GM12865 (cell line): ENCODE measurements at regions not wholly inside any gene's neighbourhood (a gene's known extent, or its start where the extent isn't known, plus 50 kb on each side); places are given as distances from the start of the nearest gene placed in this dataset.

Experiments used
- DNase-seq: peaks from one replicate; pipeline ENCODE4 v3.0.0; 2010; ENCODE audit warnings: low read depth
- H3K4me3 ChIP-seq: 2 replicates; pipeline ENCODE4 v1.5.1; 2011; ENCODE audit warnings: mild to moderate bottlenecking, low read depth, low read length, control low read depth
- CTCF ChIP-seq: IDR thresholded peaks from 2 replicates; pipeline ENCODE4 v1.5.1; 2011; ENCODE audit warnings: low read length, control low read depth, low read depth, inconsistent platforms; ENCODE audit not compliant: insufficient read depth; ENCODE audit errors: missing control alignments

- DNase-seq, result no peak
- H3K4me3 ChIP-seq, result no peak overlapping the region
These were observed 478.5 kb upstream of the PODXL start for GRCh38 chr7:132034748-132035416.

GRCh38 chr7:132030883-132031282 is 474.5 kb upstream of the PODXL start:
- no peak overlapping the region for H3K4me3 ChIP-seq
- no peak for DNase-seq
- no peak for TF ChIP-seq CTCF

More at GRCh38 chr7:132034748-132035416, 478.5 kb upstream of the PODXL start:
- TF ChIP-seq CTCF, result no peak

GRCh38 chr7:132030086-132030568 is 473.7 kb upstream of the PODXL start:
- no peak for DNase-seq
- TF ChIP-seq CTCF, result no peak

GRCh38 chr7:132029369-132030085 is 473.1 kb upstream of the PODXL start:
- DNase-seq, result no peak
- no peak overlapping the region for H3K4me3 ChIP-seq
- TF ChIP-seq CTCF, result no peak

More at GRCh38 chr7:132030086-132030568, 473.7 kb upstream of the PODXL start:
- no peak overlapping the region for H3K4me3 ChIP-seq

- no peak overlapping the region for H3K4me3 ChIP-seq
- TF ChIP-seq CTCF, result no peak
- DNase-seq, result no peak
These were observed 471.9 kb upstream of the PODXL start for GRCh38 chr7:132028144-132028920.

- H3K4me3 ChIP-seq, result no peak overlapping the region
- no peak for DNase-seq
- no peak for TF ChIP-seq CTCF
These were observed 467.9 kb upstream of the PODXL start for GRCh38 chr7:132024290-132024689.
